ENCODE measurements at regions not wholly inside any gene's neighbourhood (a gene's known extent, or its start where the extent isn't known, plus 50 kb on each side); places are given as distances from the start of the nearest gene placed in this dataset.

- no peak overlapping the region for H3K4me3 ChIP-seq (ENCODE audit: low read depth, low read length)
- no peaks in the 10 kb centered on the region for H3K4me1 ChIP-seq
- H3K36me3 ChIP-seq = no peaks in the 10 kb centered on the region
- no peak for DNase-seq
- H3K27me3 ChIP-seq = no peaks in the 10 kb centered on the region
- no peaks in the 10 kb centered on the region for H3K9me3 ChIP-seq
- TF ChIP-seq CTCF (IDR thresholded peaks at IDR 0.05; ENCODE audit: low read depth, low read length) = no peak
Measured at GRCh38 chr10:131569851-131570715, 258.6 kb upstream of the TCERG1L start.

DNA sequence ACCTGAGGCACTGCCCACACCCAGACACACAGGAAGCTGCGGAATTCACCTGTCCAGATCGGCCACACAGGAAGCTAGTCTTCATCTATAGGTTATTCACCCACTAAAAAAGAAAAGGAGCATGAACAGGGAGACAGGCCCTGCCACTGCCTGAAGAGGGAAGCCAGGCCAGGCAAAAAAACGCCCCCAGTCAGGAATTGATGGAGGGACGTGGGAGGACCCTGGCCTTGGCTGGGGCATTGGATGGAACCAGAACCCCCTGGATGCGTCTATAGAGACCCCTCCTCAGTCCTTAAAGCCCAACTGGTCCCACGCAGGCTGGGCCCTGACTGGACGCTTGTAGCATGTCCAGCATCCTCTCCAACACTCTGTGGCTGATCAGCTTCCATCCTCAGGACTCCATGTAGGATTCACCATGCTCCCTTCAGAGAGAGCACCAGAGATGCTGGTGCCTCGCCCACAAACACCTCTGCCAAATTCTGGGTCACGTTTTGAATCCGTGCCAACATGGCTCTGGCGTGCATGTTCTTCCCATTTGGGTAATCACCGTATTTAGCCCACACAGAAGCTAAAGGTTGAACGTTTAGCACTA, 259.3 kb upstream of the TCERG1L start:
- Histone ChIP-seq H3K4me3 (ENCODE audit: low read depth, low read length) (no peak overlapping the region), H3K36me3 (no peaks in the 10 kb centered on the region), H3K27me3 (no peaks in the 10 kb centered on the region), H3K4me1 (no peaks in the 10 kb centered on the region), H3K9me3 (no peaks in the 10 kb centered on the region)
- no peak for DNase-seq
- TF ChIP-seq CTCF (IDR thresholded peaks at IDR 0.05; ENCODE audit: low read depth, low read length) = no peak

- no peak overlapping the region for H3K4me3 ChIP-seq (ENCODE audit: low read depth, low read length)
- no peak for DNase-seq
- H3K4me1 ChIP-seq = no peaks in the 10 kb centered on the region
- H3K36me3 ChIP-seq = no peaks in the 10 kb centered on the region
- no peaks in the 10 kb centered on the region for H3K9me3 ChIP-seq
- TF ChIP-seq CTCF (IDR thresholded peaks at IDR 0.05; ENCODE audit: low read depth, low read length) = no peak
- H3K27me3 ChIP-seq = no peaks in the 10 kb centered on the region
Measured at GRCh38 chr10:131571346-131571745, 259.8 kb upstream of the TCERG1L start.

DNA sequence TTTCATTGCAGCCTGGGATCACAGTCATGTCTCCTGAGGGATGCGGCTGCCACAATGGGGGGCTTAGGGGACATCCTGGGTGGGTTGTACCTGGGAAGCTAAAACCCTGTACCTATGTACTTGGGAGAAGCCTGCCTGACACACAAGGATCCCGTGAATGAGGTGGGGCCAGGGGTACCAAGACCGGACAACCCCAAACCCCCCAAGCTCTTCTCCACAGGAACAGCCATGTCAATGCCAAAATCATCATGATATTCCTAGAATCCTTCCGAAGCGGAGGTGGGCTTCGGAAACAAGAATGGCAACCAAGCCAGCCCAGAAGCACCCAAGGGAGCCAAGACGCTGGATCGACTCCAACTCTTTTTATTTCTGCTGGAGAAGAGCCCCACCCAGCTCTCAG, 260.3 kb upstream of the TCERG1L start:
- Histone ChIP-seq H3K27me3 (no peaks in the 10 kb centered on the region), H3K9me3 (no peaks in the 10 kb centered on the region), H3K4me1 (no peaks in the 10 kb centered on the region), H3K4me3 (ENCODE audit: low read depth, low read length) (no peak overlapping the region), H3K36me3 (no peaks in the 10 kb centered on the region)
- no peak for TF ChIP-seq CTCF (IDR thresholded peaks at IDR 0.05; ENCODE audit: low read depth, low read length)
- DNase-seq = no peak

GRCh38 chr10:131573256-131573655, 261.7 kb upstream of the TCERG1L start:
- Histone ChIP-seq H3K4me3 (ENCODE audit: low read depth, low read length) (no peak overlapping the region), H3K27me3 (no peaks in the 10 kb centered on the region), H3K4me1 (no peaks in the 10 kb centered on the region), H3K9me3 (no peaks in the 10 kb centered on the region), H3K36me3 (no peaks in the 10 kb centered on the region)
- DNase-seq = no peak
- no peak for TF ChIP-seq CTCF (IDR thresholded peaks at IDR 0.05; ENCODE audit: low read depth, low read length)

- Histone ChIP-seq H3K4me1 (no peaks in the 10 kb centered on the region), H3K4me3 (ENCODE audit: low read depth, low read length) (no peak overlapping the region), H3K9me3 (no peaks in the 10 kb centered on the region), H3K27me3 (no peaks in the 10 kb centered on the region), H3K36me3 (no peaks in the 10 kb centered on the region)
- DNase-seq = no peak
- no peak for TF ChIP-seq CTCF (IDR thresholded peaks at IDR 0.05; ENCODE audit: low read depth, low read length)
Measured at GRCh38 chr10:131573707-131574106, 262.2 kb upstream of the TCERG1L start.

Measured in BE2C (cell line).